ENCODE measurements at regions not wholly inside any gene's neighbourhood (a gene's known extent, or its start where the extent isn't known, plus 50 kb on each side); places are given as distances from the start of the nearest gene placed in this dataset.

GRCh38 chr12:19916196-19916753, 452.1 kb upstream of the PDE3A start:
- TF ChIP-seq ETS1 (conservative IDR thresholded peaks at IDR 0.05; ENCODE audit: control insufficient read depth, low read depth, low read length) (no peak), RERE (CRISPR knock-in tag; IDR thresholded peaks at IDR 0.05; ENCODE audit: borderline replicate concordance) (no peak), PTBP1 (IDR thresholded peaks at IDR 0.05; ENCODE audit: low read depth, low read length) (no peak), ATF1 (CRISPR knock-in tag; IDR thresholded peaks at IDR 0.05) (no peak), ATF1 (tag; IDR thresholded peaks at IDR 0.05) (no peak), SAP30 (IDR thresholded peaks at IDR 0.05; ENCODE audit: borderline replicate concordance, insufficient read depth, low read depth, low read length, poor library complexity, severe bottlenecking) (no peak), ADNP (tag; IDR thresholded peaks at IDR 0.05) (no peak)
- TF ChIP-seq, protein P1, sequence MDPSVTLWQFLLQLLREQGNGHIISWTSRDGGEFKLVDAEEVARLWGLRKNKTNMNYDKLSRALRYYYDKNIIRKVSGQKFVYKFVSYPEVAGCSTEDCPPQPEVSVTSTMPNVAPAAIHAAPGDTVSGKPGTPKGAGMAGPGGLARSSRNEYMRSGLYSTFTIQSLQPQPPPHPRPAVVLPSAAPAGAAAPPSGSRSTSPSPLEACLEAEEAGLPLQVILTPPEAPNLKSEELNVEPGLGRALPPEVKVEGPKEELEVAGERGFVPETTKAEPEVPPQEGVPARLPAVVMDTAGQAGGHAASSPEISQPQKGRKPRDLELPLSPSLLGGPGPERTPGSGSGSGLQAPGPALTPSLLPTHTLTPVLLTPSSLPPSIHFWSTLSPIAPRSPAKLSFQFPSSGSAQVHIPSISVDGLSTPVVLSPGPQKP (CRISPR knock-in tag; IDR thresholded peaks at IDR 0.05) = no peak
- TF ChIP-seq, protein P2, sequence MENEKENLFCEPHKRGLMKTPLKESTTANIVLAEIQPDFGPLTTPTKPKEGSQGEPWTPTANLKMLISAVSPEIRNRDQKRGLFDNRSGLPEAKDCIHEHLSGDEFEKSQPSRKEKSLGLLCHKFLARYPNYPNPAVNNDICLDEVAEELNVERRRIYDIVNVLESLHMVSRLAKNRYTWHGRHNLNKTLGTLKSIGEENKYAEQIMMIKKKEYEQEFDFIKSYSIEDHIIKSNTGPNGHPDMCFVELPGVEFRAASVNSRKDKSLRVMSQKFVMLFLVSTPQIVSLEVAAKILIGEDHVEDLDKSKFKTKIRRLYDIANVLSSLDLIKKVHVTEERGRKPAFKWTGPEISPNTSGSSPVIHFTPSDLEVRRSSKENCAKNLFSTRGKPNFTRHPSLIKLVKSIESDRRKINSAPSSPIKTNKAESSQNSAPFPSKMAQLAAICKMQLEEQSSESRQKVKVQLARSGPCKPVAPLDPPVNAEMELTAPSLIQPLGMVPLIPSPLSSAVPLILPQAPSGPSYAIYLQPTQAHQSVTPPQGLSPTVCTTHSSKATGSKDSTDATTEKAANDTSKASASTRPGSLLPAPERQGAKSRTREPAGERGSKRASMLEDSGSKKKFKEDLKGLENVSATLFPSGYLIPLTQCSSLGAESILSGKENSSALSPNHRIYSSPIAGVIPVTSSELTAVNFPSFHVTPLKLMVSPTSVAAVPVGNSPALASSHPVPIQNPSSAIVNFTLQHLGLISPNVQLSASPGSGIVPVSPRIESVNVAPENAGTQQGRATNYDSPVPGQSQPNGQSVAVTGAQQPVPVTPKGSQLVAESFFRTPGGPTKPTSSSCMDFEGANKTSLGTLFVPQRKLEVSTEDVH (IDR thresholded peaks at IDR 0.05; ENCODE audit: low read depth, partially characterized antibody) = no peak
- ATAC-seq (no peak), DNase-seq (ENCODE audit: extremely low read depth in 1 of 4, low spot score in 3 of 4) (no peak), FAIRE-seq (no peak)
- Histone ChIP-seq H3K9me1 (ENCODE audit: control insufficient read depth, insufficient read depth, low read length) (no peaks in the 10 kb centered on the region), H3K4me2 (ENCODE audit: insufficient read depth, low read length) (no peak overlapping the region), H2AFZ (ENCODE audit: low read depth, low read length) (no peak overlapping the region), H4K20me1 (replicated peaks; ENCODE audit: control insufficient read depth, insufficient read depth, low read length) (no peaks in the 10 kb centered on the region), H3K79me2 (ENCODE audit: control insufficient read depth, insufficient read depth, low read length) (no peaks in the 10 kb centered on the region), H3K27me3 (ENCODE audit: control insufficient read depth in 2 of 2, insufficient read depth in 2 of 2, low read length in 2 of 2) (no peaks in the 10 kb centered on the region), H3K36me3 (ENCODE audit: control insufficient read depth, insufficient read depth, low read length) (no peaks in the 10 kb centered on the region), H3K9ac (ENCODE audit: insufficient read depth in 1 of 2, low read depth in 2 of 2, low read length in 2 of 2) (no peak overlapping the region), H3K4me3 (no peak overlapping the region), H3K9me3 (replicated peaks; ENCODE audit: control insufficient read depth, insufficient read depth, low read depth, low read length) (no peaks in the 10 kb centered on the region), H3K4me1 (replicated peaks in 1 of 2; ENCODE audit: control insufficient read depth in 2 of 2, insufficient read depth in 2 of 2, low read length in 2 of 2) (no peaks in the 10 kb centered on the region), H3K27ac (ENCODE audit: extremely low read depth, low read depth, low read length) (no peak overlapping the region)
- CTCF ChIA-PET (ENCODE audit: low intra/inter-chr PET ratio) = no interaction called here
- WGBS (ENCODE audit: insufficient coverage, low coverage, missing lambda C conversion rate) = 0% methylated on average over 1 of the region's 1 CpG
- BruUV-seq (replicated peaks) = no TSS peak
- POLR2A ChIA-PET = no interaction called here
- intact Hi-C loops (cut with micrococcal nuclease) = no loop called here
- in situ Hi-C loops (cut with MboI) = no loop called here

Measured in K562 (cell line).